ENCODE measurements at regions not wholly inside any gene's neighbourhood (a gene's known extent, or its start where the extent isn't known, plus 50 kb on each side); places are given as distances from the start of the nearest gene placed in this dataset.
A peak's percentile ranks its signal among the peaks of the same experiment; 100 is the strongest.

GRCh38 chr5:96090215-96090614 is 128.6 kb upstream of the ELL2 start:
- CTCF ChIA-PET, result interaction anchor here (0.6 kb wide), 1 partner anchor 1122 kb away, joined by 3 read pairs; no protein-coding TSS in a partner anchor

GRCh38 chr5:96088706-96089498 is 127.3 kb upstream of the ELL2 start:
- peak; percentile 17 for DNase-seq
- WGBS (ENCODE audit: low lambda C conversion rate), result 86% methylated on average over 4 of the region's 4 CpGs
- Histone ChIP-seq H3K9me2 (no peaks in the 10 kb centered on the region), H3K79me2 (ENCODE audit: insufficient read depth) (no peaks in the 10 kb centered on the region), H4K20me1 (ENCODE audit: insufficient read depth) (no peaks in the 10 kb centered on the region), H3K27me3 (ENCODE audit: insufficient read depth) (no peaks in the 10 kb centered on the region), H3K4me3 (ENCODE audit: low read depth in 2 of 2, low read length in 1 of 2) (no peak overlapping the region), H3K36me3 (replicated peaks in 1 of 2; ENCODE audit: control insufficient read depth in 1 of 2, insufficient read depth in 2 of 2, low read length in 1 of 2) (no peaks in the 10 kb centered on the region), H3F3A (replicated peaks; ENCODE audit: insufficient read depth) (peaks cover 6% of the 10 kb centered on the region), H3K27ac (ENCODE audit: low read depth in 2 of 2, low read length in 1 of 2) (no peak overlapping the region), H3K4me1 (ENCODE audit: control insufficient read depth in 1 of 2, insufficient read depth in 2 of 2, low read depth in 1 of 2, low read length in 1 of 2) (peaks cover 2 to 8% of the 10 kb centered on the region in 2 experiments; a peak in 3 of 4 replicates), H3K9ac (no peak overlapping the region), H3K9me3 (no peaks in the 10 kb centered on the region), H3K4me2 (no peak overlapping the region), H2AFZ (ENCODE audit: low read depth) (no peak overlapping the region)
- CTCF ChIA-PET, result no interaction called here
- POLR2A ChIA-PET, result no interaction called here
- TF ChIP-seq SMC3 (IDR thresholded peaks at IDR 0.05; ENCODE audit: low read depth, low read length), result no peak
- no peak for TF ChIP-seq GABPA (IDR thresholded peaks at IDR 0.05; ENCODE audit: low read depth)
- TF ChIP-seq MXI1 (IDR thresholded peaks at IDR 0.05; ENCODE audit: low read depth, low read length), result no peak
- TF ChIP-seq EZH2phosphoT487 (IDR thresholded peaks at IDR 0.05; ENCODE audit: borderline replicate concordance, low read depth), result no peak
- TF ChIP-seq CHD2 (IDR thresholded peaks at IDR 0.05; ENCODE audit: low read length, partially characterized antibody), result no peak
- no peak for TF ChIP-seq POLR2AphosphoS5 (IDR thresholded peaks at IDR 0.05; ENCODE audit: low read depth, low read length)
- no peak for TF ChIP-seq RXRA (IDR thresholded peaks at IDR 0.05; ENCODE audit: borderline replicate concordance, low read depth)
- no peak for TF ChIP-seq RAD21 (IDR thresholded peaks at IDR 0.05; ENCODE audit: low read length)
- TF ChIP-seq ZBTB33 (IDR thresholded peaks at IDR 0.05; ENCODE audit: borderline replicate concordance, low read depth), result no peak
- TF ChIP-seq NFIC (IDR thresholded peaks at IDR 0.05; ENCODE audit: borderline replicate concordance), result no peak
- no peak for TF ChIP-seq TEAD4 (IDR thresholded peaks at IDR 0.05; ENCODE audit: borderline replicate concordance, insufficient read depth)
- no peak for TF ChIP-seq FOSL2 (IDR thresholded peaks at IDR 0.05; ENCODE audit: borderline replicate concordance, low read depth)

More at GRCh38 chr5:96090215-96090614, 128.6 kb upstream of the ELL2 start:
- WGBS (ENCODE audit: low lambda C conversion rate), result 100% methylated on average over 1 of the region's 1 CpG
- Histone ChIP-seq H3K4me1 (ENCODE audit: control insufficient read depth in 1 of 2, insufficient read depth in 2 of 2, low read depth in 1 of 2, low read length in 1 of 2) (peaks cover 2 to 14% of the 10 kb centered on the region in 2 experiments; a peak in 3 of 4 replicates), H2AFZ (ENCODE audit: low read depth) (no peak overlapping the region), H3K36me3 (replicated peaks in 1 of 2; ENCODE audit: control insufficient read depth in 1 of 2, insufficient read depth in 2 of 2, low read length in 1 of 2) (no peaks in the 10 kb centered on the region), H3K4me2 (no peak overlapping the region), H3K27me3 (ENCODE audit: insufficient read depth) (no peaks in the 10 kb centered on the region), H3K27ac (ENCODE audit: low read depth in 2 of 2, low read length in 1 of 2) (no peak overlapping the region), H3F3A (replicated peaks; ENCODE audit: insufficient read depth) (peaks cover 14% of the 10 kb centered on the region), H3K9me2 (no peaks in the 10 kb centered on the region), H3K9ac (no peak overlapping the region), H3K79me2 (ENCODE audit: insufficient read depth) (no peaks in the 10 kb centered on the region), H4K20me1 (ENCODE audit: insufficient read depth) (no peaks in the 10 kb centered on the region), H3K4me3 (ENCODE audit: low read depth in 2 of 2, low read length in 1 of 2) (no peak overlapping the region), H3K9me3 (no peaks in the 10 kb centered on the region)
- DNase-seq, result no peak
- POLR2A ChIA-PET, result no interaction called here
- TF ChIP-seq YY1 (IDR thresholded peaks at IDR 0.05; ENCODE audit: low read depth) (no peak), TCF12 (IDR thresholded peaks at IDR 0.05) (no peak), TAF1 (IDR thresholded peaks at IDR 0.05; ENCODE audit: borderline replicate concordance, low read depth, low read length) (no peak), SMC3 (IDR thresholded peaks at IDR 0.05; ENCODE audit: low read depth, low read length) (no peak), USF2 (IDR thresholded peaks at IDR 0.05; ENCODE audit: borderline replicate concordance, low read depth, low read length) (no peak), PBX3 (IDR thresholded peaks at IDR 0.05) (no peak), CHD2 (IDR thresholded peaks at IDR 0.05; ENCODE audit: low read length, partially characterized antibody) (no peak)

Measured in SK-N-SH (cell line).